Dermis microvascular lymphatic vessel endothelial cell (primary cell): ENCODE measurements at regions not wholly inside any gene's neighbourhood (a gene's known extent, or its start where the extent isn't known, plus 50 kb on each side); places are given as distances from the start of the nearest gene placed in this dataset.

Experiments
- DNase-seq, 2 donors: peaks; one replicate each; pipeline versions ENCODE4 v3.0.0 to v3.0.0-alpha.2; 2010; ENCODE audit warnings: low read depth in 2 of 2

- DNase-seq: no peak
Measured at GRCh38 chr1:55990007-55990406, 589.4 kb downstream of the PLPP3 start.

- no peak for DNase-seq
Measured at GRCh38 chr1:55988963-55989452, 590.4 kb downstream of the PLPP3 start.

- DNase-seq: peak in 1 of 2 donors; percentile 18
Measured at GRCh38 chr1:55987491-55988249, 591.7 kb downstream of the PLPP3 start.

GRCh38 chr1:55986003-55986402 is 593.4 kb downstream of the PLPP3 start:
- DNase-seq: no peak

- no peak for DNase-seq
Measured at GRCh38 chr1:55981010-55981650, 598.2 kb downstream of the PLPP3 start.

- no peak for DNase-seq
Measured at GRCh38 chr1:55980582-55980981, 598.8 kb downstream of the PLPP3 start.

- DNase-seq: peak in 1 of 2 donors; percentile 47
Measured at GRCh38 chr1:55974714-55975441, 604.5 kb downstream of the PLPP3 start.

GRCh38 chr1:55970526-55971110 is 608.7 kb downstream of the PLPP3 start:
- no peak for DNase-seq

- DNase-seq: no peak
Measured at GRCh38 chr1:55969322-55969721, 610.0 kb downstream of the PLPP3 start.

- no peak for DNase-seq
Measured at GRCh38 chr1:55968661-55969060, 610.7 kb downstream of the PLPP3 start.

GRCh38 chr1:55965981-55966461 is 613.3 kb downstream of the PLPP3 start:
- no peak for DNase-seq

- DNase-seq: no peak
Measured at GRCh38 chr1:55962472-55962871, 616.9 kb downstream of the PLPP3 start.

- no peak for DNase-seq
Measured at GRCh38 chr1:55959136-55959548, 620.2 kb downstream of the PLPP3 start.

- no peak for DNase-seq
Measured at GRCh38 chr1:55958498-55958897, 620.9 kb downstream of the PLPP3 start.

- no peak for DNase-seq
Measured at GRCh38 chr1:55957276-55957675, 622.1 kb downstream of the PLPP3 start.

GRCh38 chr1:55955016-55955621 is 624.2 kb downstream of the PLPP3 start:
- DNase-seq: no peak

GRCh38 chr1:55951291-55951690 is 628.1 kb downstream of the PLPP3 start:
- DNase-seq: no peak

GRCh38 chr1:55947446-55947845 is 631.9 kb downstream of the PLPP3 start:
- no peak for DNase-seq

GRCh38 chr1:55943721-55944435 is 635.5 kb downstream of the PLPP3 start:
- no peak for DNase-seq

- DNase-seq: no peak
Measured at GRCh38 chr1:55943012-55943411, 636.4 kb downstream of the PLPP3 start.

- no peak for DNase-seq
Measured at GRCh38 chr1:55939866-55940265, 639.5 kb downstream of the PLPP3 start.
